Activated CD4-positive, alpha-beta T cell treated with anti-CD3 and anti-CD28 coated beads for 36 hours (primary cell): ENCODE measurements at regions not wholly inside any gene's neighbourhood (a gene's known extent, or its start where the extent isn't known, plus 50 kb on each side); places are given as distances from the start of the nearest gene placed in this dataset.
A peak's percentile ranks its signal among the peaks of the same experiment; 100 is the strongest.

Experiments used
- ATAC-seq: fragments of 200-7000 bp; cut with Tn5 transposase; one replicate; pipeline ENCODE4 v1.10.0; 2021; ENCODE audit warnings: mild to moderate bottlenecking, moderate library complexity
- CTCF ChIA-PET: fragments of 350-600 bp; sonication (Branson Sonifier 250); formaldehyde crosslinking; loops from one replicate; lab custom pipeline; 2021; ENCODE audit warnings: antibody characterized with exemption; lab: Charles Lee
- POLR2A ChIA-PET: fragments of 350-600 bp; sonication (Branson Sonifier 250); formaldehyde crosslinking; loops from one replicate; lab custom pipeline; 2021; ENCODE audit warnings: antibody characterized with exemption, inconsistent platforms; lab: Charles Lee
- DNase-seq: peaks from one replicate; pipeline ENCODE4 v3.0.0-alpha.2; 2020
- H3K27ac Mint-ChIP-seq: one replicate; pipeline ENCODE4 v1.8.0; 2021; ENCODE audit warnings: mixed read lengths
- H3K27me3 Mint-ChIP-seq: one replicate; pipeline ENCODE4 v1.8.0; 2021; ENCODE audit warnings: mixed read lengths
- H3K36me3 Mint-ChIP-seq: one replicate; pipeline ENCODE4 v1.8.0; 2021; ENCODE audit warnings: low read depth, mixed read lengths
- H3K4me1 Mint-ChIP-seq: one replicate; pipeline ENCODE4 v1.8.0; 2021; ENCODE audit warnings: mixed read lengths
- H3K4me3 Mint-ChIP-seq: one replicate; pipeline ENCODE4 v1.8.0; 2021; ENCODE audit warnings: mild to moderate bottlenecking, moderate library complexity, mixed read lengths
- H3K9me3 Mint-ChIP-seq: one replicate; pipeline ENCODE4 v1.8.0; 2021; ENCODE audit warnings: low read depth, mixed read lengths
- intact Hi-C, 2 experiments: fragments of 100-400 bp; cut with DNase I in 1 of 2; cut with micrococcal nuclease in 1 of 2; formaldehyde crosslinking; loops; one replicate each; pipeline versions ENCODE4 v1.14.2 to v1.15.1; 2022 to 2024; cut with DNase I, micrococcal nuclease

GRCh38 chr22:27175974-27176373 lies 518.6 kb downstream of the MIAT start:
- H3K36me3 Mint-ChIP-seq = no peaks in the 10 kb centered on the region

GRCh38 chr22:27179161-27179560 lies 521.8 kb downstream of the MIAT start:
- ChIA-PET POLR2A (no interaction called here), CTCF (interaction anchor here (0.6 kb wide), 1 partner anchor 45 kb away, joined by 5 read pairs; no protein-coding TSS in a partner anchor)
- H3K4me3 Mint-ChIP-seq = no peak overlapping the region
- H3K27me3 Mint-ChIP-seq = peaks cover 14% of the 10 kb centered on the region
- intact Hi-C loops = no loop called here
- ATAC-seq = no peak
- no peaks in the 10 kb centered on the region for H3K4me1 Mint-ChIP-seq
- DNase-seq = no peak
- no peaks in the 10 kb centered on the region for H3K36me3 Mint-ChIP-seq
- H3K27ac Mint-ChIP-seq = no peak overlapping the region
- no peaks in the 10 kb centered on the region for H3K9me3 Mint-ChIP-seq

More at GRCh38 chr22:27175974-27176373, 518.6 kb downstream of the MIAT start:
- Mint-ChIP-seq H3K27me3 (peaks cover 21% of the 10 kb centered on the region), H3K4me3 (no peak overlapping the region), H3K9me3 (no peaks in the 10 kb centered on the region), H3K4me1 (no peaks in the 10 kb centered on the region), H3K27ac (no peak overlapping the region)
- ATAC-seq (no peak), DNase-seq (no peak)
- POLR2A ChIA-PET = no interaction called here
- CTCF ChIA-PET = interaction anchor here (0.7 kb wide), 1 partner anchor 13 kb away, joined by 3 read pairs; no protein-coding TSS in a partner anchor
- intact Hi-C loops = no loop called here

GRCh38 chr22:27181537-27181936 lies 524.1 kb downstream of the MIAT start:
- no peaks in the 10 kb centered on the region for H3K27me3 Mint-ChIP-seq
- DNase-seq = no peak
- H3K27ac Mint-ChIP-seq = no peak overlapping the region

GRCh38 chr22:27183474-27183873 lies 526.1 kb downstream of the MIAT start:
- H3K27me3 Mint-ChIP-seq = no peaks in the 10 kb centered on the region
- no peak overlapping the region for H3K4me3 Mint-ChIP-seq
- H3K27ac Mint-ChIP-seq = no peak overlapping the region
- H3K36me3 Mint-ChIP-seq = no peaks in the 10 kb centered on the region
- ChIA-PET POLR2A (no interaction called here), CTCF (no interaction called here)
- no peaks in the 10 kb centered on the region for H3K4me1 Mint-ChIP-seq
- no peaks in the 10 kb centered on the region for H3K9me3 Mint-ChIP-seq
- ATAC-seq (no peak), DNase-seq (no peak)
- intact Hi-C loops = no loop called here

More at GRCh38 chr22:27181537-27181936, 524.1 kb downstream of the MIAT start:
- H3K4me1 Mint-ChIP-seq = no peaks in the 10 kb centered on the region
- POLR2A ChIA-PET = no interaction called here
- ATAC-seq = no peak
- CTCF ChIA-PET = no interaction called here
- H3K4me3 Mint-ChIP-seq = no peak overlapping the region
- H3K9me3 Mint-ChIP-seq = no peaks in the 10 kb centered on the region
- H3K36me3 Mint-ChIP-seq = no peaks in the 10 kb centered on the region
- intact Hi-C loops = no loop called here

GRCh38 chr22:27185099-27185709 lies 527.8 kb downstream of the MIAT start:
- no peak for ATAC-seq
- Mint-ChIP-seq H3K27ac (no peak overlapping the region), H3K27me3 (no peaks in the 10 kb centered on the region)

GRCh38 chr22:27185760-27186302 lies 528.4 kb downstream of the MIAT start:
- ATAC-seq (no peak), DNase-seq (no peak)
- Mint-ChIP-seq H3K4me3 (no peak overlapping the region), H3K27ac (no peak overlapping the region), H3K4me1 (no peaks in the 10 kb centered on the region), H3K36me3 (no peaks in the 10 kb centered on the region), H3K9me3 (peaks cover 5% of the 10 kb centered on the region), H3K27me3 (no peaks in the 10 kb centered on the region)
- ChIA-PET CTCF (no interaction called here), POLR2A (no interaction called here)
- intact Hi-C loops = no loop called here

More at GRCh38 chr22:27185099-27185709, 527.8 kb downstream of the MIAT start:
- intact Hi-C loops = no loop called here
- ChIA-PET POLR2A (no interaction called here), CTCF (no interaction called here)
- Mint-ChIP-seq H3K4me1 (no peaks in the 10 kb centered on the region), H3K9me3 (peaks cover 2% of the 10 kb centered on the region), H3K36me3 (no peaks in the 10 kb centered on the region), H3K4me3 (no peak overlapping the region)
- no peak for DNase-seq

GRCh38 chr22:27186643-27187042 lies 529.3 kb downstream of the MIAT start:
- no peak for ATAC-seq
- Mint-ChIP-seq H3K4me3 (no peak overlapping the region), H3K27me3 (no peaks in the 10 kb centered on the region), H3K4me1 (no peaks in the 10 kb centered on the region), H3K36me3 (no peaks in the 10 kb centered on the region), H3K27ac (no peak overlapping the region), H3K9me3 (peaks cover 11% of the 10 kb centered on the region)
- intact Hi-C loops = no loop called here
- DNase-seq = no peak
- ChIA-PET CTCF (no interaction called here), POLR2A (no interaction called here)

- ChIA-PET CTCF (no interaction called here), POLR2A (no interaction called here)
- no peak for ATAC-seq
- no peaks in the 10 kb centered on the region for H3K36me3 Mint-ChIP-seq
- H3K27ac Mint-ChIP-seq = no peak overlapping the region
- peaks cover 8% of the 10 kb centered on the region for H3K27me3 Mint-ChIP-seq
- no peak overlapping the region for H3K4me3 Mint-ChIP-seq
- H3K4me1 Mint-ChIP-seq = no peaks in the 10 kb centered on the region
- intact Hi-C loops = no loop called here
- H3K9me3 Mint-ChIP-seq = peaks cover 11% of the 10 kb centered on the region
- DNase-seq = no peak
Measured at GRCh38 chr22:27192135-27192829, 534.9 kb downstream of the MIAT start.

GRCh38 chr22:27193215-27193614 lies 535.8 kb downstream of the MIAT start:
- Mint-ChIP-seq H3K27me3 (peaks cover 8% of the 10 kb centered on the region), H3K4me3 (no peak overlapping the region), H3K9me3 (peaks cover 17% of the 10 kb centered on the region), H3K27ac (no peak overlapping the region), H3K4me1 (no peaks in the 10 kb centered on the region), H3K36me3 (no peaks in the 10 kb centered on the region)
- intact Hi-C loops = no loop called here
- no peak for ATAC-seq
- no peak for DNase-seq
- POLR2A ChIA-PET = no interaction called here
- CTCF ChIA-PET = no interaction called here

- ATAC-seq (no peak), DNase-seq (no peak)
- ChIA-PET CTCF (no interaction called here), POLR2A (no interaction called here)
- peaks cover 8% of the 10 kb centered on the region for H3K27me3 Mint-ChIP-seq
- intact Hi-C loops = no loop called here
- no peak overlapping the region for H3K27ac Mint-ChIP-seq
- H3K9me3 Mint-ChIP-seq = peaks cover 17% of the 10 kb centered on the region
- no peaks in the 10 kb centered on the region for H3K36me3 Mint-ChIP-seq
- no peak overlapping the region for H3K4me3 Mint-ChIP-seq
- no peaks in the 10 kb centered on the region for H3K4me1 Mint-ChIP-seq
Measured at GRCh38 chr22:27193636-27194035, 536.2 kb downstream of the MIAT start.

- H3K27ac Mint-ChIP-seq = peak overlapping the region; percentile 47
- no peaks in the 10 kb centered on the region for H3K4me1 Mint-ChIP-seq
- ChIA-PET POLR2A (no interaction called here), CTCF (no interaction called here)
- ATAC-seq (no peak), DNase-seq (no peak)
- H3K9me3 Mint-ChIP-seq = peaks cover 14% of the 10 kb centered on the region
- intact Hi-C loops = no loop called here
- H3K27me3 Mint-ChIP-seq = peaks cover 8% of the 10 kb centered on the region
- H3K4me3 Mint-ChIP-seq = no peak overlapping the region
- no peaks in the 10 kb centered on the region for H3K36me3 Mint-ChIP-seq
Measured at GRCh38 chr22:27194096-27194748, 536.8 kb downstream of the MIAT start.
